IMR-90 (cell line): ENCODE measurements at regions not wholly inside any gene's neighbourhood (a gene's known extent, or its start where the extent isn't known, plus 50 kb on each side); places are given as distances from the start of the nearest gene placed in this dataset.

Source experiments
- ATAC-seq: fragments of 200-7000 bp; cut with Tn5 transposase; 2 replicates; pipeline ENCODE4 v1.9.1; 2020; ENCODE audit warnings: low read depth, mild to moderate bottlenecking, moderate library complexity
- BruUV-seq: library from RNA; stranded (reverse); fragments of 400-500 nt; replicated peaks from 2 replicates; lab custom pipeline; 2021; lab: Mats Ljungman, UMichigan
- CTCF ChIA-PET: fragments of 300-600 bp; formaldehyde crosslinking; extraction: SDS; loops from one replicate; lab custom pipeline; 2021; ENCODE audit warnings: antibody characterized with exemption; lab: Yijun Ruan, JAX
- POLR2A ChIA-PET: fragments of 300-600 bp; sonication (Branson Sonifier 250); formaldehyde crosslinking; loops from one replicate; lab custom pipeline; 2022; ENCODE audit warnings: antibody characterized with exemption; ENCODE audit not compliant: unreplicated experiment; lab: Charles Lee
- DNase-seq: peaks from one replicate; pipeline ENCODE4 v3.0.0; 2013
- H2AFZ ChIP-seq: replicated peaks from 2 replicates; pipeline ENCODE3; 2013; ENCODE audit warnings: low read length, mild to moderate bottlenecking; ENCODE audit not compliant: poor library complexity
- H2AK5ac ChIP-seq: 2 replicates; pipeline ENCODE4 v1.6.1; 2013; ENCODE audit warnings: low read depth, low read length, inconsistent platforms
- H2AK9ac ChIP-seq: replicated peaks from 2 replicates; pipeline ENCODE3; 2013; ENCODE audit warnings: mild to moderate bottlenecking, low read depth, low read length, moderate library complexity; ENCODE audit not compliant: poor library complexity
- H2BK120ac ChIP-seq: 2 replicates; pipeline ENCODE4 v1.6.1; 2013; ENCODE audit warnings: low read depth, low read length, inconsistent platforms
- H2BK15ac ChIP-seq: 3 replicates; pipeline ENCODE4 v1.6.1; 2013; ENCODE audit warnings: low read depth, low read length, inconsistent platforms
- H2BK20ac ChIP-seq: 2 replicates; pipeline ENCODE4 v1.6.1; 2013; ENCODE audit warnings: low read depth, mild to moderate bottlenecking, inconsistent platforms, low read length, moderate library complexity
- H2BK5ac ChIP-seq: 2 replicates; pipeline ENCODE4 v1.6.1; 2013; ENCODE audit warnings: mild to moderate bottlenecking, low read depth, low read length, inconsistent platforms; ENCODE audit not compliant: poor library complexity, severe bottlenecking
- H3K14ac ChIP-seq: replicated peaks from 2 replicates; pipeline ENCODE4 v1.6.1; 2013; ENCODE audit warnings: low read depth, low read length, inconsistent platforms
- H3K18ac ChIP-seq: 2 replicates; pipeline ENCODE4 v1.6.1; 2013; ENCODE audit warnings: low read depth, low read length, control low read depth
- H3K23ac ChIP-seq: 2 replicates; pipeline ENCODE4 v1.6.1; 2013; ENCODE audit warnings: low read depth, low read length, inconsistent platforms
- H3K27ac ChIP-seq: 2 replicates; pipeline ENCODE4 v1.5.1; 2013; ENCODE audit warnings: mild to moderate bottlenecking, control low read depth, low read length; ENCODE audit not compliant: insufficient read depth
- H3K27me3 ChIP-seq: 2 replicates; pipeline ENCODE4 v1.6.1; 2013; ENCODE audit warnings: low read length; ENCODE audit not compliant: control insufficient read depth, insufficient read depth
- H3K36me3 ChIP-seq: 2 replicates; pipeline ENCODE4 v1.6.1; 2013; ENCODE audit warnings: low read length, mixed read lengths; ENCODE audit not compliant: control insufficient read depth, insufficient read depth
- H3K4ac ChIP-seq: 2 replicates; pipeline ENCODE4 v1.6.1; 2013; ENCODE audit warnings: low read depth, low read length, inconsistent platforms
- H3K4me1 ChIP-seq: 2 replicates; pipeline ENCODE4 v1.6.1; 2013; ENCODE audit warnings: low read length, mixed read lengths; ENCODE audit not compliant: control insufficient read depth, insufficient read depth
- H3K4me2 ChIP-seq: 2 replicates; pipeline ENCODE4 v1.6.1; 2013; ENCODE audit warnings: low read depth, mild to moderate bottlenecking, control low read depth, low read length, moderate library complexity
- H3K4me3 ChIP-seq: 2 replicates; pipeline ENCODE4 v1.5.1; 2013; ENCODE audit warnings: low read depth, mild to moderate bottlenecking, control low read depth, low read length, moderate library complexity; ENCODE audit not compliant: insufficient read depth
- H3K56ac ChIP-seq: 2 replicates; pipeline ENCODE4 v1.6.1; 2013; ENCODE audit warnings: low read length, inconsistent platforms; ENCODE audit not compliant: insufficient read depth; ENCODE audit errors: extremely low read depth
- H3K79me1 ChIP-seq, 2 experiments: 2 replicates each; pipeline ENCODE4 v1.6.1; 2013; ENCODE audit warnings: low read length in 2 of 2, inconsistent platforms in 1 of 2, low read depth in 1 of 2
- H3K9ac ChIP-seq: 2 replicates; pipeline ENCODE4 v1.6.1; 2013; ENCODE audit warnings: low read depth, low read length, control low read depth
- H3K9me1 ChIP-seq: 2 replicates; pipeline ENCODE4 v1.6.1; 2013; ENCODE audit warnings: low read length, inconsistent platforms; ENCODE audit not compliant: insufficient read depth
- H3K9me3 ChIP-seq: 2 replicates; pipeline ENCODE4 v1.6.1; 2013; ENCODE audit warnings: low read length; ENCODE audit not compliant: control insufficient read depth, insufficient read depth
- H4K20me1 ChIP-seq: 2 replicates; pipeline ENCODE4 v1.6.1; 2013; ENCODE audit warnings: low read length, inconsistent platforms; ENCODE audit not compliant: insufficient read depth
- H4K5ac ChIP-seq: 2 replicates; pipeline ENCODE4 v1.6.1; 2013; ENCODE audit warnings: mild to moderate bottlenecking, low read depth, low read length, control low read depth
- H4K8ac ChIP-seq, 2 experiments: 2 replicates each; pipeline ENCODE4 v1.6.1; 2013; ENCODE audit warnings: low read depth in 2 of 2, low read length in 2 of 2, control low read depth in 1 of 2, inconsistent platforms in 1 of 2
- H4K91ac ChIP-seq: 2 replicates; pipeline ENCODE4 v1.6.1; 2013; ENCODE audit warnings: low read depth, low read length, inconsistent platforms; ENCODE audit not compliant: insufficient read depth
- MAFK ChIP-seq: IDR thresholded peaks from 2 replicates; pipeline ENCODE4 v1.6.1; 2012; ENCODE audit warnings: low read depth, low read length, improper control_type of control experiment
- NFE2L2 ChIP-seq: fragments of 150-350 bp; IDR thresholded peaks from 2 replicates; pipeline ENCODE4 v1.6.1; 2016; ENCODE audit warnings: low read depth, mild to moderate bottlenecking, low read length
- RAD21 ChIP-seq: IDR thresholded peaks from 2 replicates; pipeline ENCODE4 v1.6.1; 2012; ENCODE audit warnings: low read length, improper control_type of control experiment
- RFX5 ChIP-seq: IDR thresholded peaks from 2 replicates; pipeline ENCODE4 v1.8.0; 2012; ENCODE audit warnings: low read depth, mild to moderate bottlenecking, low read length, moderate library complexity
- SMC3 ChIP-seq: fragments of 150-350 bp; IDR thresholded peaks from 2 replicates; pipeline ENCODE4 v1.6.1; 2016; ENCODE audit warnings: low read depth, mild to moderate bottlenecking, antibody characterized with exemption, low read length, moderate library complexity
- USF2 ChIP-seq: fragments of 150-350 bp; IDR thresholded peaks from 2 replicates; pipeline ENCODE4 v1.6.1; 2017; ENCODE audit warnings: mild to moderate bottlenecking, antibody characterized with exemption, low read length, low read depth
- dilution Hi-C: fragments of 300-500 bp; cut with HindIII; formaldehyde crosslinking; loops from one replicate; pipeline ENCODE4 v1.14.3; 2018; ENCODE audit warnings: low sequenced_read_pairs; ENCODE audit not compliant: unreplicated experiment
- in situ Hi-C: fragments of 300-500 bp; cut with MboI; formaldehyde crosslinking; loops from 3 replicates; pipeline ENCODE4 v1.14.3; 2019; ENCODE audit warnings: low sequenced_read_pairs, inconsistent platforms, mixed read lengths
- intact Hi-C: fragments of 100-400 bp; cut with micrococcal nuclease; formaldehyde crosslinking; loops from 2 replicates; pipeline ENCODE4 v1.10.0; 2022

DNA sequence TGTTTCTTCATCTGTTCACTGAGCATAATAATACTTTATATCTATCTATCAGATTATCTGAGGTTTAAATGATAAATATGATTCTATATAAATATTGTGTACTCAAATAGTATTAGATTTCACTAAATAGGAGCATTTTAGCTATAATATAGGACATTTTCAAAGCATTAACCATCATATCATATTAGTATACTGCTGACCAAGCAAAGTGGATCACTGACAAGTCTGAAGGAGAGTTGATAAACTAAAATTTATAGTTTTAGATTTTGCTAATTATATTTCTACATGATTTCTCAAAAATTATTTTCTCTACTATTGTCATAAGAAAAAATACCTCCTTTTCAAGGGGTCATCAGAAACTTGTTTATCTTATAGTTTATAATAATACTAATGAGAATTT lies 937.8 kb upstream of the LRATD1 start:
- Histone ChIP-seq H3K4me2 (no peak overlapping the region), H3K27ac (no peak overlapping the region), H3K18ac (no peak overlapping the region), H2BK15ac (no peak overlapping the region), H2AFZ (no peak overlapping the region), H3K14ac (no peak overlapping the region), H3K9me1 (no peaks in the 10 kb centered on the region), H3K4me1 (no peaks in the 10 kb centered on the region), H2AK5ac (no peak overlapping the region), H3K9ac (no peak overlapping the region), H4K91ac (no peak overlapping the region), H3K79me1 (no peaks in the 10 kb centered on the region), H4K8ac (no peak overlapping the region), H3K27me3 (no peaks in the 10 kb centered on the region), H2AK9ac (no peak overlapping the region), H2BK120ac (no peak overlapping the region), H2BK5ac (no peak overlapping the region), H3K4ac (no peak overlapping the region), H3K36me3 (no peaks in the 10 kb centered on the region), H3K23ac (no peak overlapping the region), H4K20me1 (no peaks in the 10 kb centered on the region), H3K4me3 (no peak overlapping the region), H3K56ac (no peak overlapping the region), H2BK20ac (no peak overlapping the region), H3K9me3 (peaks cover 3% of the 10 kb centered on the region), H4K5ac (no peak overlapping the region)
- ChIA-PET POLR2A (no interaction called here), CTCF (no interaction called here)
- no TSS peak for BruUV-seq
- ATAC-seq (no peak), DNase-seq (no peak)
- in situ Hi-C loops: no loop called here
- intact Hi-C loops: no loop called here
- TF ChIP-seq RAD21: no peak
- no peak for TF ChIP-seq USF2
- no peak for TF ChIP-seq SMC3
- TF ChIP-seq RFX5: no peak
- no peak for TF ChIP-seq NFE2L2
- TF ChIP-seq MAFK: no peak
- dilution Hi-C loops: no loop called here
